GM20431 (cell line): ENCODE measurements at regions not wholly inside any gene's neighbourhood (a gene's known extent, or its start where the extent isn't known, plus 50 kb on each side); places are given as distances from the start of the nearest gene placed in this dataset.

Experiments
- in situ Hi-C: fragments of 300-500 bp; cut with MseI, MboI; formaldehyde crosslinking; loops from one replicate; pipeline ENCODE4 v1.15.0; 2020; ENCODE audit warnings: low sequenced_read_pairs; ENCODE audit not compliant: unreplicated experiment

GRCh38 chr2:7279421-7279949 lies 362.3 kb downstream of the RNF144A start:
- in situ Hi-C loops, result no loop called here

- in situ Hi-C loops, result no loop called here
Observed at GRCh38 chr2:7280790-7281189, 363.6 kb downstream of the RNF144A start.

- in situ Hi-C loops, result no loop called here
Observed at GRCh38 chr2:7281231-7282201, 364.3 kb downstream of the RNF144A start.

- in situ Hi-C loops, result no loop called here
Observed at GRCh38 chr2:7286120-7286519, 368.9 kb downstream of the RNF144A start.

- in situ Hi-C loops, result no loop called here
Observed at GRCh38 chr2:7288484-7288883, 371.3 kb downstream of the RNF144A start.

- in situ Hi-C loops, result no loop called here
Observed at GRCh38 chr2:7289697-7290096, 372.5 kb downstream of the RNF144A start.

GRCh38 chr2:7292154-7292691 lies 375.0 kb downstream of the RNF144A start:
- in situ Hi-C loops, result no loop called here

GRCh38 chr2:7309582-7309981 lies 392.4 kb downstream of the RNF144A start:
- in situ Hi-C loops, result no loop called here

GRCh38 chr2:7324706-7325105 lies 407.5 kb downstream of the RNF144A start:
- in situ Hi-C loops, result no loop called here

- in situ Hi-C loops, result no loop called here
Observed at GRCh38 chr2:7325186-7325585, 408.0 kb downstream of the RNF144A start.

GRCh38 chr2:7329465-7329864 lies 412.3 kb downstream of the RNF144A start:
- in situ Hi-C loops, result no loop called here

- in situ Hi-C loops, result no loop called here
Observed at GRCh38 chr2:7333189-7333765, 416.1 kb downstream of the RNF144A start.

- in situ Hi-C loops, result no loop called here
Observed at GRCh38 chr2:7333960-7334493, 416.8 kb downstream of the RNF144A start.

- in situ Hi-C loops, result no loop called here
Observed at GRCh38 chr2:7338961-7339360, 421.7 kb downstream of the RNF144A start.

- in situ Hi-C loops, result no loop called here
Observed at GRCh38 chr2:7346336-7346735, 429.1 kb downstream of the RNF144A start.

GRCh38 chr2:7348761-7349160 lies 431.5 kb downstream of the RNF144A start:
- in situ Hi-C loops, result no loop called here

- in situ Hi-C loops, result no loop called here
Observed at GRCh38 chr2:7352191-7352590, 435.0 kb downstream of the RNF144A start.

- in situ Hi-C loops, result no loop called here
Observed at GRCh38 chr2:7353571-7353970, 436.4 kb downstream of the RNF144A start.

- in situ Hi-C loops, result no loop called here
Observed at GRCh38 chr2:7355781-7356180, 438.6 kb downstream of the RNF144A start.

- in situ Hi-C loops, result no loop called here
Observed at GRCh38 chr2:7356909-7357584, 439.8 kb downstream of the RNF144A start.
